HCT116 (cell line): ENCODE measurements at regions not wholly inside any gene's neighbourhood (a gene's known extent, or its start where the extent isn't known, plus 50 kb on each side); places are given as distances from the start of the nearest gene placed in this dataset.

ENCODE experiments used
- EGR1 ChIP-seq: IDR thresholded peaks from 2 replicates; pipeline ENCODE4 v1.6.1; 2012; ENCODE audit warnings: low read depth
- EZH2 ChIP-seq: fragments of 200-600 bp; sonication (generic); IDR thresholded peaks from 2 replicates; pipeline ENCODE4 v1.6.1; 2017; ENCODE audit warnings: antibody characterized with exemption, mixed run types
- EZH2phosphoT487 ChIP-seq: fragments of 200-600 bp; IDR thresholded peaks from 2 replicates; pipeline ENCODE4 v1.6.1; 2018; ENCODE audit warnings: antibody characterized with exemption, borderline replicate concordance
- JUND ChIP-seq: IDR thresholded peaks from 2 replicates; pipeline ENCODE4 v1.6.1; 2012
- POLR2A ChIP-seq: IDR thresholded peaks from 2 replicates; pipeline ENCODE4 v1.7.0; 2011; ENCODE audit warnings: borderline replicate concordance; ENCODE audit not compliant: insufficient read depth, insufficient read length; ENCODE audit errors: extremely low read depth
- POLR2AphosphoS5 ChIP-seq: IDR thresholded peaks from 2 replicates; pipeline ENCODE4 v1.6.1; 2011; ENCODE audit warnings: mild to moderate bottlenecking, low read depth, low read length, moderate library complexity
- RAD21 ChIP-seq: IDR thresholded peaks from 2 replicates; pipeline ENCODE4 v1.6.1; 2012; ENCODE audit warnings: low read depth, mild to moderate bottlenecking
- SP1 ChIP-seq: IDR thresholded peaks from 2 replicates; pipeline ENCODE4 v1.6.1; 2012; ENCODE audit warnings: low read depth
- TCF7L2 ChIP-seq: IDR thresholded peaks from 2 replicates; pipeline ENCODE4 v1.7.0; 2011; ENCODE audit warnings: borderline replicate concordance, inconsistent platforms; ENCODE audit not compliant: insufficient read depth, insufficient read length; ENCODE audit errors: extremely low read depth
- YY1 ChIP-seq: IDR thresholded peaks from 2 replicates; pipeline ENCODE4 v1.6.1; 2011; ENCODE audit warnings: low read length, low read depth, moderate library complexity, mild to moderate bottlenecking; ENCODE audit not compliant: insufficient replicate concordance; ENCODE audit errors: extremely low read depth
- TF ChIP-seq, protein P1 (sequence below): IDR thresholded peaks from 2 replicates; pipeline ENCODE4 v1.6.1; 2012; ENCODE audit warnings: low read depth
- TF ChIP-seq, protein P2 (sequence below), 3 experiments: fragments of 200-600 bp in 1 of 3; sonication (generic) in 1 of 3; IDR thresholded peaks in 2 of 3; conservative IDR thresholded peaks in 1 of 3; 2 replicates each; pipeline ENCODE4 v1.5.1; 2012 to 2017; ENCODE audit warnings: low read depth in 2 of 3, low read length in 2 of 3, antibody characterized with exemption in 1 of 3, borderline replicate concordance in 1 of 3, control low read depth in 1 of 3, mild to moderate bottlenecking in 1 of 3, mixed read lengths in 1 of 3, mixed run types in 1 of 3, moderate library complexity in 1 of 3; ENCODE audit not compliant: insufficient read depth in 1 of 3
- TF ChIP-seq, protein P3 (sequence below): IDR thresholded peaks from 2 replicates; pipeline ENCODE4 v1.6.1; 2012

DNA sequence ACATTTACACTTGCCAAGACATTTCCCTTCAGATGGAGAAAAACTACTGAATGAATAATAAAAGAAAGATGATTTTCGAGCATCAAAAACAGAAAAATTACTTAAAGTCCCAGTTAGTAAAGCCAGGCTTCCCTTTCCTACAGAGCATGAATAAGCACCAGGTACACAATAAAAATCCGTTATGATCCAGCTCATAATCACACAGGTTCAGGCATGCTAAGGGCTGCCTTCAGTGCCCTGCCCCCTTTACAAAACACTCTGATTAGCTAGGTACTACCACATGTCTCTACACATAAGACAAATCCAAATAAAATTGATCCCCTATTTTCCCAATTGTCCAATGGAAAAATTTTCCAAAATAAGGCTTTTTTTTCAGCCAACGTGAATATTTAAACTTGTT is 413.2 kb upstream of the LRATD1 start:
- TF ChIP-seq EGR1 (no peak), POLR2AphosphoS5 (no peak), EZH2 (no peak), POLR2A (no peak), EZH2phosphoT487 (no peak), TCF7L2 (no peak), SP1 (no peak), JUND (no peak), YY1 (no peak), RAD21 (no peak)
- TF ChIP-seq, protein P1, sequence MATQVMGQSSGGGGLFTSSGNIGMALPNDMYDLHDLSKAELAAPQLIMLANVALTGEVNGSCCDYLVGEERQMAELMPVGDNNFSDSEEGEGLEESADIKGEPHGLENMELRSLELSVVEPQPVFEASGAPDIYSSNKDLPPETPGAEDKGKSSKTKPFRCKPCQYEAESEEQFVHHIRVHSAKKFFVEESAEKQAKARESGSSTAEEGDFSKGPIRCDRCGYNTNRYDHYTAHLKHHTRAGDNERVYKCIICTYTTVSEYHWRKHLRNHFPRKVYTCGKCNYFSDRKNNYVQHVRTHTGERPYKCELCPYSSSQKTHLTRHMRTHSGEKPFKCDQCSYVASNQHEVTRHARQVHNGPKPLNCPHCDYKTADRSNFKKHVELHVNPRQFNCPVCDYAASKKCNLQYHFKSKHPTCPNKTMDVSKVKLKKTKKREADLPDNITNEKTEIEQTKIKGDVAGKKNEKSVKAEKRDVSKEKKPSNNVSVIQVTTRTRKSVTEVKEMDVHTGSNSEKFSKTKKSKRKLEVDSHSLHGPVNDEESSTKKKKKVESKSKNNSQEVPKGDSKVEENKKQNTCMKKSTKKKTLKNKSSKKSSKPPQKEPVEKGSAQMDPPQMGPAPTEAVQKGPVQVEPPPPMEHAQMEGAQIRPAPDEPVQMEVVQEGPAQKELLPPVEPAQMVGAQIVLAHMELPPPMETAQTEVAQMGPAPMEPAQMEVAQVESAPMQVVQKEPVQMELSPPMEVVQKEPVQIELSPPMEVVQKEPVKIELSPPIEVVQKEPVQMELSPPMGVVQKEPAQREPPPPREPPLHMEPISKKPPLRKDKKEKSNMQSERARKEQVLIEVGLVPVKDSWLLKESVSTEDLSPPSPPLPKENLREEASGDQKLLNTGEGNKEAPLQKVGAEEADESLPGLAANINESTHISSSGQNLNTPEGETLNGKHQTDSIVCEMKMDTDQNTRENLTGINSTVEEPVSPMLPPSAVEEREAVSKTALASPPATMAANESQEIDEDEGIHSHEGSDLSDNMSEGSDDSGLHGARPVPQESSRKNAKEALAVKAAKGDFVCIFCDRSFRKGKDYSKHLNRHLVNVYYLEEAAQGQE, result no peak
- TF ChIP-seq, protein P2, sequence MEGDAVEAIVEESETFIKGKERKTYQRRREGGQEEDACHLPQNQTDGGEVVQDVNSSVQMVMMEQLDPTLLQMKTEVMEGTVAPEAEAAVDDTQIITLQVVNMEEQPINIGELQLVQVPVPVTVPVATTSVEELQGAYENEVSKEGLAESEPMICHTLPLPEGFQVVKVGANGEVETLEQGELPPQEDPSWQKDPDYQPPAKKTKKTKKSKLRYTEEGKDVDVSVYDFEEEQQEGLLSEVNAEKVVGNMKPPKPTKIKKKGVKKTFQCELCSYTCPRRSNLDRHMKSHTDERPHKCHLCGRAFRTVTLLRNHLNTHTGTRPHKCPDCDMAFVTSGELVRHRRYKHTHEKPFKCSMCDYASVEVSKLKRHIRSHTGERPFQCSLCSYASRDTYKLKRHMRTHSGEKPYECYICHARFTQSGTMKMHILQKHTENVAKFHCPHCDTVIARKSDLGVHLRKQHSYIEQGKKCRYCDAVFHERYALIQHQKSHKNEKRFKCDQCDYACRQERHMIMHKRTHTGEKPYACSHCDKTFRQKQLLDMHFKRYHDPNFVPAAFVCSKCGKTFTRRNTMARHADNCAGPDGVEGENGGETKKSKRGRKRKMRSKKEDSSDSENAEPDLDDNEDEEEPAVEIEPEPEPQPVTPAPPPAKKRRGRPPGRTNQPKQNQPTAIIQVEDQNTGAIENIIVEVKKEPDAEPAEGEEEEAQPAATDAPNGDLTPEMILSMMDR (IDR thresholded peaks at IDR 0.05 in 2 of 3, conservative IDR thresholded peaks at IDR 0.05 in 1 of 3; ENCODE audit: borderline replicate concordance in 1 of 3, insufficient read depth in 1 of 3, low read depth in 2 of 3, low read length in 2 of 3), result no peak
- TF ChIP-seq, protein P3, sequence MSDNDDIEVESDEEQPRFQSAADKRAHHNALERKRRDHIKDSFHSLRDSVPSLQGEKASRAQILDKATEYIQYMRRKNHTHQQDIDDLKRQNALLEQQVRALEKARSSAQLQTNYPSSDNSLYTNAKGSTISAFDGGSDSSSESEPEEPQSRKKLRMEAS, result no peak
